ENCODE measurements at regions not wholly inside any gene's neighbourhood (a gene's known extent, or its start where the extent isn't known, plus 50 kb on each side); places are given as distances from the start of the nearest gene placed in this dataset.

GRCh38 chr21:19899645-19900044 is 1098.6 kb upstream of the NCAM2 start:
- intact Hi-C loops (cut with micrococcal nuclease; ENCODE audit: unreplicated experiment) (no loop called here), in situ Hi-C loops (cut with HindIII; ENCODE audit: low pct_unique_long_range_greater_than_20kb, low sequenced_read_pairs) (no loop called here)
- BruUV-seq (replicated peaks), result no TSS peak
- ChIA-PET CTCF (no interaction called here), POLR2A (no interaction called here)
- no peak for DNase-seq (ENCODE audit: low read depth, low spot score)
- H3K27me3 ChIP-seq (ENCODE audit: control insufficient read depth, insufficient read depth, low read length), result no peaks in the 10 kb centered on the region
- H3K36me3 ChIP-seq (ENCODE audit: control insufficient read depth, insufficient read depth, low read length), result no peaks in the 10 kb centered on the region
- TF ChIP-seq TCF7L2 (IDR thresholded peaks at IDR 0.05; ENCODE audit: low read depth, low read length), result no peak
- H3K4me3 ChIP-seq (ENCODE audit: low read depth in 2 of 2, low read length in 2 of 2), result no peak overlapping the region
- H3K27ac ChIP-seq (ENCODE audit: low read length), result no peak overlapping the region
- no peaks in the 10 kb centered on the region for H3K4me1 ChIP-seq (ENCODE audit: control insufficient read depth, insufficient read depth, low read length)
- ATAC-seq, result no peak
- no peaks in the 10 kb centered on the region for H3K9me3 ChIP-seq (ENCODE audit: control insufficient read depth, insufficient read depth, low read depth, low read length)

- Histone ChIP-seq H3K4me1 (ENCODE audit: control insufficient read depth, insufficient read depth, low read length) (no peaks in the 10 kb centered on the region), H3K4me3 (ENCODE audit: low read depth in 2 of 2, low read length in 2 of 2) (no peak overlapping the region), H3K27me3 (ENCODE audit: control insufficient read depth, insufficient read depth, low read length) (no peaks in the 10 kb centered on the region), H3K27ac (ENCODE audit: low read length) (no peak overlapping the region), H3K9me3 (ENCODE audit: control insufficient read depth, insufficient read depth, low read depth, low read length) (no peaks in the 10 kb centered on the region), H3K36me3 (ENCODE audit: control insufficient read depth, insufficient read depth, low read length) (no peaks in the 10 kb centered on the region)
- no peak for DNase-seq (ENCODE audit: low read depth, low spot score)
- no peak for ATAC-seq
- in situ Hi-C loops (cut with HindIII; ENCODE audit: low pct_unique_long_range_greater_than_20kb, low sequenced_read_pairs) (no loop called here), intact Hi-C loops (cut with micrococcal nuclease; ENCODE audit: unreplicated experiment) (no loop called here)
- ChIA-PET CTCF (no interaction called here), POLR2A (no interaction called here)
- TF ChIP-seq POLR2AphosphoS5 (IDR thresholded peaks at IDR 0.05; ENCODE audit: low read depth, low read length) (no peak), TCF7L2 (IDR thresholded peaks at IDR 0.05; ENCODE audit: low read depth, low read length) (no peak), CTCF (IDR thresholded peaks at IDR 0.05) (no peak), SIN3A (IDR thresholded peaks at IDR 0.05; ENCODE audit: borderline replicate concordance, insufficient read depth, low read depth, low read length) (no peak), REST (IDR thresholded peaks at IDR 0.05; ENCODE audit: insufficient read depth in 1 of 2, low read depth in 2 of 2, low read length in 1 of 2) (no peak)
- BruUV-seq (replicated peaks), result no TSS peak
Observed at GRCh38 chr21:19900149-19900548, 1098.1 kb upstream of the NCAM2 start.

GRCh38 chr21:19908390-19908789 is 1089.8 kb upstream of the NCAM2 start:
- intact Hi-C loops (cut with micrococcal nuclease; ENCODE audit: unreplicated experiment), result no loop called here
- no peak overlapping the region for H3K4me3 ChIP-seq (ENCODE audit: low read depth in 2 of 2, low read length in 2 of 2)
- no peaks in the 10 kb centered on the region for H3K4me1 ChIP-seq (ENCODE audit: control insufficient read depth, insufficient read depth, low read length)
- ChIA-PET POLR2A (no interaction called here), CTCF (no interaction called here)
- in situ Hi-C loops (cut with HindIII; ENCODE audit: low pct_unique_long_range_greater_than_20kb, low sequenced_read_pairs), result no loop called here
- no peaks in the 10 kb centered on the region for H3K36me3 ChIP-seq (ENCODE audit: control insufficient read depth, insufficient read depth, low read length)
- no peaks in the 10 kb centered on the region for H3K27me3 ChIP-seq (ENCODE audit: control insufficient read depth, insufficient read depth, low read length)
- DNase-seq (ENCODE audit: low read depth, low spot score) (no peak), ATAC-seq (no peak)
- H3K9me3 ChIP-seq (ENCODE audit: control insufficient read depth, insufficient read depth, low read depth, low read length), result no peaks in the 10 kb centered on the region
- H3K27ac ChIP-seq (ENCODE audit: low read length), result no peak overlapping the region
- BruUV-seq (replicated peaks), result no TSS peak
- TF ChIP-seq CTCF (IDR thresholded peaks at IDR 0.05) (no peak), TCF7L2 (IDR thresholded peaks at IDR 0.05; ENCODE audit: low read depth, low read length) (no peak), REST (IDR thresholded peaks at IDR 0.05; ENCODE audit: insufficient read depth in 1 of 2, low read depth in 2 of 2, low read length in 1 of 2) (no peak), SIN3A (IDR thresholded peaks at IDR 0.05; ENCODE audit: borderline replicate concordance, insufficient read depth, low read depth, low read length) (no peak), POLR2AphosphoS5 (IDR thresholded peaks at IDR 0.05; ENCODE audit: low read depth, low read length) (no peak)
